IMR-90 (cell line): ENCODE measurements at regions not wholly inside any gene's neighbourhood (a gene's known extent, or its start where the extent isn't known, plus 50 kb on each side); places are given as distances from the start of the nearest gene placed in this dataset.

Source experiments
- ATAC-seq: fragments of 200-7000 bp; cut with Tn5 transposase; 2 replicates; pipeline ENCODE4 v1.9.1; 2020; ENCODE audit warnings: low read depth, mild to moderate bottlenecking, moderate library complexity
- BruUV-seq: library from RNA; stranded (reverse); fragments of 400-500 nt; replicated peaks from 2 replicates; lab custom pipeline; 2021; lab: Mats Ljungman, UMichigan
- CTCF ChIA-PET: fragments of 300-600 bp; formaldehyde crosslinking; extraction: SDS; loops from one replicate; lab custom pipeline; 2021; ENCODE audit warnings: antibody characterized with exemption; lab: Yijun Ruan, JAX
- POLR2A ChIA-PET: fragments of 300-600 bp; sonication (Branson Sonifier 250); formaldehyde crosslinking; loops from one replicate; lab custom pipeline; 2022; ENCODE audit warnings: antibody characterized with exemption; ENCODE audit not compliant: unreplicated experiment; lab: Charles Lee
- DNase-seq: peaks from one replicate; pipeline ENCODE4 v3.0.0; 2013
- H2AFZ ChIP-seq: replicated peaks from 2 replicates; pipeline ENCODE3; 2013; ENCODE audit warnings: low read length, mild to moderate bottlenecking; ENCODE audit not compliant: poor library complexity
- H2AK5ac ChIP-seq: 2 replicates; pipeline ENCODE4 v1.6.1; 2013; ENCODE audit warnings: low read depth, low read length, inconsistent platforms
- H2AK9ac ChIP-seq: replicated peaks from 2 replicates; pipeline ENCODE3; 2013; ENCODE audit warnings: mild to moderate bottlenecking, low read depth, low read length, moderate library complexity; ENCODE audit not compliant: poor library complexity
- H2BK120ac ChIP-seq: 2 replicates; pipeline ENCODE4 v1.6.1; 2013; ENCODE audit warnings: low read depth, low read length, inconsistent platforms
- H2BK15ac ChIP-seq: 3 replicates; pipeline ENCODE4 v1.6.1; 2013; ENCODE audit warnings: low read depth, low read length, inconsistent platforms
- H2BK20ac ChIP-seq: 2 replicates; pipeline ENCODE4 v1.6.1; 2013; ENCODE audit warnings: low read depth, mild to moderate bottlenecking, inconsistent platforms, low read length, moderate library complexity
- H2BK5ac ChIP-seq: 2 replicates; pipeline ENCODE4 v1.6.1; 2013; ENCODE audit warnings: mild to moderate bottlenecking, low read depth, low read length, inconsistent platforms; ENCODE audit not compliant: poor library complexity, severe bottlenecking
- H3K14ac ChIP-seq: replicated peaks from 2 replicates; pipeline ENCODE4 v1.6.1; 2013; ENCODE audit warnings: low read depth, low read length, inconsistent platforms
- H3K18ac ChIP-seq: 2 replicates; pipeline ENCODE4 v1.6.1; 2013; ENCODE audit warnings: low read depth, low read length, control low read depth
- H3K23ac ChIP-seq: 2 replicates; pipeline ENCODE4 v1.6.1; 2013; ENCODE audit warnings: low read depth, low read length, inconsistent platforms
- H3K27ac ChIP-seq: 2 replicates; pipeline ENCODE4 v1.5.1; 2013; ENCODE audit warnings: mild to moderate bottlenecking, control low read depth, low read length; ENCODE audit not compliant: insufficient read depth
- H3K27me3 ChIP-seq: 2 replicates; pipeline ENCODE4 v1.6.1; 2013; ENCODE audit warnings: low read length; ENCODE audit not compliant: control insufficient read depth, insufficient read depth
- H3K36me3 ChIP-seq: 2 replicates; pipeline ENCODE4 v1.6.1; 2013; ENCODE audit warnings: low read length, mixed read lengths; ENCODE audit not compliant: control insufficient read depth, insufficient read depth
- H3K4ac ChIP-seq: 2 replicates; pipeline ENCODE4 v1.6.1; 2013; ENCODE audit warnings: low read depth, low read length, inconsistent platforms
- H3K4me1 ChIP-seq: 2 replicates; pipeline ENCODE4 v1.6.1; 2013; ENCODE audit warnings: low read length, mixed read lengths; ENCODE audit not compliant: control insufficient read depth, insufficient read depth
- H3K4me2 ChIP-seq: 2 replicates; pipeline ENCODE4 v1.6.1; 2013; ENCODE audit warnings: low read depth, mild to moderate bottlenecking, control low read depth, low read length, moderate library complexity
- H3K4me3 ChIP-seq: 2 replicates; pipeline ENCODE4 v1.5.1; 2013; ENCODE audit warnings: low read depth, mild to moderate bottlenecking, control low read depth, low read length, moderate library complexity; ENCODE audit not compliant: insufficient read depth
- H3K56ac ChIP-seq: 2 replicates; pipeline ENCODE4 v1.6.1; 2013; ENCODE audit warnings: low read length, inconsistent platforms; ENCODE audit not compliant: insufficient read depth; ENCODE audit errors: extremely low read depth
- H3K79me1 ChIP-seq, 2 experiments: 2 replicates each; pipeline ENCODE4 v1.6.1; 2013; ENCODE audit warnings: low read length in 2 of 2, inconsistent platforms in 1 of 2, low read depth in 1 of 2
- H3K9ac ChIP-seq: 2 replicates; pipeline ENCODE4 v1.6.1; 2013; ENCODE audit warnings: low read depth, low read length, control low read depth
- H3K9me1 ChIP-seq: 2 replicates; pipeline ENCODE4 v1.6.1; 2013; ENCODE audit warnings: low read length, inconsistent platforms; ENCODE audit not compliant: insufficient read depth
- H3K9me3 ChIP-seq: 2 replicates; pipeline ENCODE4 v1.6.1; 2013; ENCODE audit warnings: low read length; ENCODE audit not compliant: control insufficient read depth, insufficient read depth
- H4K20me1 ChIP-seq: 2 replicates; pipeline ENCODE4 v1.6.1; 2013; ENCODE audit warnings: low read length, inconsistent platforms; ENCODE audit not compliant: insufficient read depth
- H4K5ac ChIP-seq: 2 replicates; pipeline ENCODE4 v1.6.1; 2013; ENCODE audit warnings: mild to moderate bottlenecking, low read depth, low read length, control low read depth
- H4K8ac ChIP-seq, 2 experiments: 2 replicates each; pipeline ENCODE4 v1.6.1; 2013; ENCODE audit warnings: low read depth in 2 of 2, low read length in 2 of 2, control low read depth in 1 of 2, inconsistent platforms in 1 of 2
- H4K91ac ChIP-seq: 2 replicates; pipeline ENCODE4 v1.6.1; 2013; ENCODE audit warnings: low read depth, low read length, inconsistent platforms; ENCODE audit not compliant: insufficient read depth
- BHLHE40 ChIP-seq: fragments of 150-350 bp; IDR thresholded peaks from 2 replicates; pipeline ENCODE4 v1.6.1; 2016; ENCODE audit warnings: mild to moderate bottlenecking, low read depth, low read length
- CEBPB ChIP-seq: IDR thresholded peaks from 2 replicates; pipeline ENCODE4 v1.6.1; 2012; ENCODE audit warnings: low read depth, low read length, improper control_type of control experiment
- CHD1 ChIP-seq: IDR thresholded peaks from 2 replicates; pipeline ENCODE4 v1.6.1; 2012; ENCODE audit warnings: low read depth, low read length, improper control_type of control experiment
- FOS ChIP-seq: fragments of 150-350 bp; IDR thresholded peaks from 2 replicates; pipeline ENCODE4 v1.6.1; 2016; ENCODE audit warnings: low read depth, low read length
- MAFK ChIP-seq: IDR thresholded peaks from 2 replicates; pipeline ENCODE4 v1.6.1; 2012; ENCODE audit warnings: low read depth, low read length, improper control_type of control experiment
- MAZ ChIP-seq: IDR thresholded peaks from 2 replicates; pipeline ENCODE4 v1.6.1; 2012; ENCODE audit warnings: low read depth, mild to moderate bottlenecking, low read length, improper control_type of control experiment, moderate library complexity, borderline replicate concordance
- MXI1 ChIP-seq: IDR thresholded peaks from 2 replicates; pipeline ENCODE4 v1.6.1; 2012; ENCODE audit warnings: low read depth, mild to moderate bottlenecking, low read length, moderate library complexity, borderline replicate concordance
- NFE2L2 ChIP-seq: fragments of 150-350 bp; IDR thresholded peaks from 2 replicates; pipeline ENCODE4 v1.6.1; 2016; ENCODE audit warnings: low read depth, mild to moderate bottlenecking, low read length
- POLR2A ChIP-seq: IDR thresholded peaks from 2 replicates; pipeline ENCODE4 v1.6.1; 2012; ENCODE audit warnings: mild to moderate bottlenecking, low read depth, low read length
- RAD21 ChIP-seq: IDR thresholded peaks from 2 replicates; pipeline ENCODE4 v1.6.1; 2012; ENCODE audit warnings: low read length, improper control_type of control experiment
- RFX5 ChIP-seq: IDR thresholded peaks from 2 replicates; pipeline ENCODE4 v1.8.0; 2012; ENCODE audit warnings: low read depth, mild to moderate bottlenecking, low read length, moderate library complexity
- SMC3 ChIP-seq: fragments of 150-350 bp; IDR thresholded peaks from 2 replicates; pipeline ENCODE4 v1.6.1; 2016; ENCODE audit warnings: low read depth, mild to moderate bottlenecking, antibody characterized with exemption, low read length, moderate library complexity
- WGBS, 2 experiments: methylation state at CpG; one replicate each; pipeline versions ENCODE4 v1.1.5 to v1.1.7; 2013; ENCODE audit warnings: missing lambda C conversion rate in 2 of 2; ENCODE audit not compliant: insufficient read length in 1 of 2; ENCODE audit errors: extremely low coverage in 2 of 2; 5-methylcytosine and 5-hydroxymethylcytosine counted together
- dilution Hi-C: fragments of 300-500 bp; cut with HindIII; formaldehyde crosslinking; loops from one replicate; pipeline ENCODE4 v1.14.3; 2018; ENCODE audit warnings: low sequenced_read_pairs; ENCODE audit not compliant: unreplicated experiment
- in situ Hi-C: fragments of 300-500 bp; cut with MboI; formaldehyde crosslinking; loops from 3 replicates; pipeline ENCODE4 v1.14.3; 2019; ENCODE audit warnings: low sequenced_read_pairs, inconsistent platforms, mixed read lengths
- intact Hi-C: fragments of 100-400 bp; cut with micrococcal nuclease; formaldehyde crosslinking; loops from 2 replicates; pipeline ENCODE4 v1.10.0; 2022
- TF ChIP-seq, protein P1 (sequence below): conservative IDR thresholded peaks from 2 replicates; pipeline ENCODE4 v1.5.1; 2012; ENCODE audit warnings: mild to moderate bottlenecking, low read depth, low read length, improper control_type of control experiment
- TF ChIP-seq, protein P2 (sequence below): fragments of 150-350 bp; IDR thresholded peaks from 2 replicates; pipeline ENCODE4 v1.6.1; 2016; ENCODE audit warnings: low read depth, mild to moderate bottlenecking, low read length, moderate library complexity, borderline replicate concordance
- TF ChIP-seq, protein P3 (sequence below): fragments of 150-350 bp; IDR thresholded peaks from 2 replicates; pipeline ENCODE4 v1.6.1; 2017; ENCODE audit warnings: mild to moderate bottlenecking, antibody characterized with exemption, low read length, low read depth

DNA sequence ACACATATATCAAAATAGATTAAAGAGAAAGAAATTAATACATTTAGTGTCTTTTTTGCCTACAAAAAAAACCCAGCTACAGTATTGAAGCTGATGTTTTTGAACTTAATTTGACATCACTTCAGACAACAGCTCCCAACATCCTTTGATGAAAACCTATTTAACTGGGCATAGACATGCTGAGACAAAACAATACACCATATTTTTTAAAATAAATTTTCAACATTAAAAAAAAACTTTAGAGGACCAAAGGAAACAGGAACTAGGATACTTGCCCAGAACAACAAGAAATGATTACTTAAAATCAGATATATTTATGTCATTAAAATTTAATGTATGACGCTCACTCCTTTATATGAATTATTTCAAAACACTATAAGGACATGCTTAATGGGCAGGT, 178.1 kb downstream of the MREG start:
- no peaks in the 10 kb centered on the region for H3K9me3 ChIP-seq
- TF ChIP-seq SMC3 (no peak), MAFK (no peak), FOS (no peak), MXI1 (no peak), BHLHE40 (no peak), RFX5 (no peak), CHD1 (no peak), CEBPB (no peak), RAD21 (no peak), POLR2A (no peak), MAZ (no peak), NFE2L2 (no peak)
- TF ChIP-seq, protein P1, sequence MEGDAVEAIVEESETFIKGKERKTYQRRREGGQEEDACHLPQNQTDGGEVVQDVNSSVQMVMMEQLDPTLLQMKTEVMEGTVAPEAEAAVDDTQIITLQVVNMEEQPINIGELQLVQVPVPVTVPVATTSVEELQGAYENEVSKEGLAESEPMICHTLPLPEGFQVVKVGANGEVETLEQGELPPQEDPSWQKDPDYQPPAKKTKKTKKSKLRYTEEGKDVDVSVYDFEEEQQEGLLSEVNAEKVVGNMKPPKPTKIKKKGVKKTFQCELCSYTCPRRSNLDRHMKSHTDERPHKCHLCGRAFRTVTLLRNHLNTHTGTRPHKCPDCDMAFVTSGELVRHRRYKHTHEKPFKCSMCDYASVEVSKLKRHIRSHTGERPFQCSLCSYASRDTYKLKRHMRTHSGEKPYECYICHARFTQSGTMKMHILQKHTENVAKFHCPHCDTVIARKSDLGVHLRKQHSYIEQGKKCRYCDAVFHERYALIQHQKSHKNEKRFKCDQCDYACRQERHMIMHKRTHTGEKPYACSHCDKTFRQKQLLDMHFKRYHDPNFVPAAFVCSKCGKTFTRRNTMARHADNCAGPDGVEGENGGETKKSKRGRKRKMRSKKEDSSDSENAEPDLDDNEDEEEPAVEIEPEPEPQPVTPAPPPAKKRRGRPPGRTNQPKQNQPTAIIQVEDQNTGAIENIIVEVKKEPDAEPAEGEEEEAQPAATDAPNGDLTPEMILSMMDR = no peak
- TF ChIP-seq, protein P2, sequence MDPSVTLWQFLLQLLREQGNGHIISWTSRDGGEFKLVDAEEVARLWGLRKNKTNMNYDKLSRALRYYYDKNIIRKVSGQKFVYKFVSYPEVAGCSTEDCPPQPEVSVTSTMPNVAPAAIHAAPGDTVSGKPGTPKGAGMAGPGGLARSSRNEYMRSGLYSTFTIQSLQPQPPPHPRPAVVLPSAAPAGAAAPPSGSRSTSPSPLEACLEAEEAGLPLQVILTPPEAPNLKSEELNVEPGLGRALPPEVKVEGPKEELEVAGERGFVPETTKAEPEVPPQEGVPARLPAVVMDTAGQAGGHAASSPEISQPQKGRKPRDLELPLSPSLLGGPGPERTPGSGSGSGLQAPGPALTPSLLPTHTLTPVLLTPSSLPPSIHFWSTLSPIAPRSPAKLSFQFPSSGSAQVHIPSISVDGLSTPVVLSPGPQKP = no peak
- TF ChIP-seq, protein P3, sequence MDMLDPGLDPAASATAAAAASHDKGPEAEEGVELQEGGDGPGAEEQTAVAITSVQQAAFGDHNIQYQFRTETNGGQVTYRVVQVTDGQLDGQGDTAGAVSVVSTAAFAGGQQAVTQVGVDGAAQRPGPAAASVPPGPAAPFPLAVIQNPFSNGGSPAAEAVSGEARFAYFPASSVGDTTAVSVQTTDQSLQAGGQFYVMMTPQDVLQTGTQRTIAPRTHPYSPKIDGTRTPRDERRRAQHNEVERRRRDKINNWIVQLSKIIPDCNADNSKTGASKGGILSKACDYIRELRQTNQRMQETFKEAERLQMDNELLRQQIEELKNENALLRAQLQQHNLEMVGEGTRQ = no peak
- no peak overlapping the region for H3K56ac ChIP-seq
- CTCF ChIA-PET = interaction anchor here (0.6 to 1.3 kb wide), 2 partner anchors 41 to 58 kb away, joined by 3 read pairs; no protein-coding TSS in a partner anchor
- H3K4me2 ChIP-seq = no peak overlapping the region
- dilution Hi-C loops = no loop called here
- BruUV-seq = no TSS peak
- H3K9ac ChIP-seq = no peak overlapping the region
- no peak overlapping the region for H3K4ac ChIP-seq
- no peak overlapping the region for H2AFZ ChIP-seq
- no peak for DNase-seq
- no peak overlapping the region for H2BK15ac ChIP-seq
- H2AK5ac ChIP-seq = no peak overlapping the region
- in situ Hi-C loops = no loop called here
- peaks cover 6% of the 10 kb centered on the region for H3K4me1 ChIP-seq
- no peak overlapping the region for H2BK20ac ChIP-seq
- H4K91ac ChIP-seq = no peak overlapping the region
- no peak overlapping the region for H2BK120ac ChIP-seq
- no peaks in the 10 kb centered on the region for H3K36me3 ChIP-seq
- peaks cover 6% of the 10 kb centered on the region; the same call in 1 of the 2 replicates for H3K9me1 ChIP-seq
- WGBS, 2 experiments = no CpG with 5 or more reads among the region's 1 CpG
- intact Hi-C loops = no loop called here
- no peak overlapping the region for H4K8ac ChIP-seq
- H2AK9ac ChIP-seq = no peak overlapping the region
- no peaks in the 10 kb centered on the region for H3K79me1 ChIP-seq
- H3K4me3 ChIP-seq = no peak overlapping the region
- POLR2A ChIA-PET = no interaction called here
- H3K14ac ChIP-seq = no peak overlapping the region
- H3K23ac ChIP-seq = no peak overlapping the region
- no peaks in the 10 kb centered on the region for H3K27me3 ChIP-seq
- no peak overlapping the region for H3K18ac ChIP-seq
- ATAC-seq = no peak
- no peak overlapping the region for H2BK5ac ChIP-seq
- H4K20me1 ChIP-seq = no peaks in the 10 kb centered on the region
- no peak overlapping the region for H4K5ac ChIP-seq
- no peak overlapping the region for H3K27ac ChIP-seq
